PFSK-1 (cell line): ENCODE measurements at regions not wholly inside any gene's neighbourhood (a gene's known extent, or its start where the extent isn't known, plus 50 kb on each side); places are given as distances from the start of the nearest gene placed in this dataset.

Experiments
- FOXP2 ChIP-seq: optimal IDR thresholded peaks from 2 replicates; pipeline ENCODE3; 2011; ENCODE audit warnings: borderline replicate concordance, control low read depth, inconsistent platforms; ENCODE audit not compliant: insufficient read depth; ENCODE audit errors: extremely low read length, extremely low read depth
- POLR2AphosphoS5 ChIP-seq: IDR thresholded peaks from 2 replicates; pipeline ENCODE4 v1.6.1; 2012; ENCODE audit warnings: low read depth, mild to moderate bottlenecking, control low read depth, low read length, moderate library complexity
- SIN3A ChIP-seq: IDR thresholded peaks from 2 replicates; pipeline ENCODE4 v1.6.1; 2012; ENCODE audit warnings: mild to moderate bottlenecking, low read length, moderate library complexity, borderline replicate concordance; ENCODE audit not compliant: insufficient read depth
- TAF1 ChIP-seq: IDR thresholded peaks from 2 replicates; pipeline ENCODE4 v1.6.1; 2012; ENCODE audit warnings: low read length, control low read depth, borderline replicate concordance; ENCODE audit not compliant: insufficient read depth
- TF ChIP-seq, protein P1 (sequence below), 2 experiments: IDR thresholded peaks; 2 replicates each; pipeline versions ENCODE4 v1.6.1 to v1.8.0; 2011 to 2012; ENCODE audit warnings: low read depth in 2 of 2, low read length in 2 of 2, control low read depth in 1 of 2, inconsistent platforms in 1 of 2, mild to moderate bottlenecking in 1 of 2, moderate library complexity in 1 of 2; ENCODE audit not compliant: insufficient read depth in 1 of 2

DNA sequence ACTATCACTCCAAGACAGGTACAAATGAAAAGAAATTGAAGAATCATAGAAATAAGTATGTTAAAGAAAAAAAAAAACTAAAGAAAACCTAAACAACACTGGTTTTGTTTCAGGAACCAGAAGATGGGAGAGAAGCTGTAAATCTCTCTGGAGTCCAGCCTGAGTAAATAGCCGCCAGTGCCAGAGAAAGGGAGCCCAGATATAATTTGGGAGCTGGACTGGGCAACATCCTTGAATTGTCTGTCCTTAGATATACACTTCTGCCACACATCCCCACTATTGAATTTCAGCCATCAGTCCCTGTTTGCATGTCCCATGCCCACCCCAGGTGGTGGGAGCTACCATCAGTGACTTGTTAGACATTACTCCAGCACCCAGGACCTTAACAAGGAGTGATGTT lies 979.6 kb downstream of the DTWD2 start:
- TF ChIP-seq POLR2AphosphoS5 (no peak), FOXP2 (no peak), TAF1 (no peak), SIN3A (no peak)
- TF ChIP-seq, protein P1, sequence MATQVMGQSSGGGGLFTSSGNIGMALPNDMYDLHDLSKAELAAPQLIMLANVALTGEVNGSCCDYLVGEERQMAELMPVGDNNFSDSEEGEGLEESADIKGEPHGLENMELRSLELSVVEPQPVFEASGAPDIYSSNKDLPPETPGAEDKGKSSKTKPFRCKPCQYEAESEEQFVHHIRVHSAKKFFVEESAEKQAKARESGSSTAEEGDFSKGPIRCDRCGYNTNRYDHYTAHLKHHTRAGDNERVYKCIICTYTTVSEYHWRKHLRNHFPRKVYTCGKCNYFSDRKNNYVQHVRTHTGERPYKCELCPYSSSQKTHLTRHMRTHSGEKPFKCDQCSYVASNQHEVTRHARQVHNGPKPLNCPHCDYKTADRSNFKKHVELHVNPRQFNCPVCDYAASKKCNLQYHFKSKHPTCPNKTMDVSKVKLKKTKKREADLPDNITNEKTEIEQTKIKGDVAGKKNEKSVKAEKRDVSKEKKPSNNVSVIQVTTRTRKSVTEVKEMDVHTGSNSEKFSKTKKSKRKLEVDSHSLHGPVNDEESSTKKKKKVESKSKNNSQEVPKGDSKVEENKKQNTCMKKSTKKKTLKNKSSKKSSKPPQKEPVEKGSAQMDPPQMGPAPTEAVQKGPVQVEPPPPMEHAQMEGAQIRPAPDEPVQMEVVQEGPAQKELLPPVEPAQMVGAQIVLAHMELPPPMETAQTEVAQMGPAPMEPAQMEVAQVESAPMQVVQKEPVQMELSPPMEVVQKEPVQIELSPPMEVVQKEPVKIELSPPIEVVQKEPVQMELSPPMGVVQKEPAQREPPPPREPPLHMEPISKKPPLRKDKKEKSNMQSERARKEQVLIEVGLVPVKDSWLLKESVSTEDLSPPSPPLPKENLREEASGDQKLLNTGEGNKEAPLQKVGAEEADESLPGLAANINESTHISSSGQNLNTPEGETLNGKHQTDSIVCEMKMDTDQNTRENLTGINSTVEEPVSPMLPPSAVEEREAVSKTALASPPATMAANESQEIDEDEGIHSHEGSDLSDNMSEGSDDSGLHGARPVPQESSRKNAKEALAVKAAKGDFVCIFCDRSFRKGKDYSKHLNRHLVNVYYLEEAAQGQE (IDR thresholded peaks at IDR 0.05; ENCODE audit: insufficient read depth in 1 of 2, low read depth in 2 of 2, low read length in 2 of 2) = no peak

DNA sequence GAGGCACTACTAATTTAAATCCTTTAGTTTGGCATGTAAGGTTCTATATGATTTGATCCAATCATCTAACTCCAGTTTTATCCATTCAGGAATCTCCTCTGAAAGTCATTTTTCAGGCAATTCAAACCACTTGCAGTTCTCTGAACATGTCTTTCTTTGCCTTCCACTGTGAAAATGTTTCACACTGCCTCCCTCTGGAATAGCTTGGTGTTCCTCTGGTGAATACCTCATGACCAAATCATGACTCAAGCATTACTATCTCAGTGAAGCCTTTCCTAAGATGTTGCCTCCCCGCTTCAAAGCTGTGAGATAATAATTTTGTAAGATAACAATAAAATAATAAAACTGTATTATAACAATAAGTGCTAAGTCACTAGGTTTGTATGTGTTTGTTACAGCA lies 981.1 kb downstream of the DTWD2 start:
- TF ChIP-seq POLR2AphosphoS5 (no peak), TAF1 (no peak), SIN3A (no peak), FOXP2 (no peak)
- TF ChIP-seq, protein P1 (IDR thresholded peaks at IDR 0.05; ENCODE audit: insufficient read depth in 1 of 2, low read depth in 2 of 2, low read length in 2 of 2) = no peak

DNA sequence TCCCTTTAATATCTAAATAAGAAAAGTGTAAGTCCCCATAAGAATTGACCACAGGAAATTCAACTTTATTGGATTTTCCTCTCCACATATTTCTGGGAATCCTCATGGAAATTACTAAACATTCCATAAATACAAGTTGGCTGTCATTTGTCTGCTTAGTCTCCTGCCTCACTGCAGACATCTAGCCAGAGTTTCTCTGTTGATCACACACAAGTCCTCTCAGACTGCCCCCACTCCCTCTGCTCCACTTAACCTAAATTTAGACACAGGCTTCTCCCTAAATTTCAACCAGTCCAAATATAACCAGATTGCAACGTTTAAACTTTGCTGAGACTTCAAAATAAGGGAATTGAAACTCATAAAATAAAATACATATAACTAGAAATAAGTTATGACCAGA lies 982.1 kb downstream of the DTWD2 start:
- TF ChIP-seq TAF1 (no peak), FOXP2 (no peak), SIN3A (no peak), POLR2AphosphoS5 (no peak)
- TF ChIP-seq, protein P1 (IDR thresholded peaks at IDR 0.05; ENCODE audit: insufficient read depth in 1 of 2, low read depth in 2 of 2, low read length in 2 of 2) = no peak

DNA sequence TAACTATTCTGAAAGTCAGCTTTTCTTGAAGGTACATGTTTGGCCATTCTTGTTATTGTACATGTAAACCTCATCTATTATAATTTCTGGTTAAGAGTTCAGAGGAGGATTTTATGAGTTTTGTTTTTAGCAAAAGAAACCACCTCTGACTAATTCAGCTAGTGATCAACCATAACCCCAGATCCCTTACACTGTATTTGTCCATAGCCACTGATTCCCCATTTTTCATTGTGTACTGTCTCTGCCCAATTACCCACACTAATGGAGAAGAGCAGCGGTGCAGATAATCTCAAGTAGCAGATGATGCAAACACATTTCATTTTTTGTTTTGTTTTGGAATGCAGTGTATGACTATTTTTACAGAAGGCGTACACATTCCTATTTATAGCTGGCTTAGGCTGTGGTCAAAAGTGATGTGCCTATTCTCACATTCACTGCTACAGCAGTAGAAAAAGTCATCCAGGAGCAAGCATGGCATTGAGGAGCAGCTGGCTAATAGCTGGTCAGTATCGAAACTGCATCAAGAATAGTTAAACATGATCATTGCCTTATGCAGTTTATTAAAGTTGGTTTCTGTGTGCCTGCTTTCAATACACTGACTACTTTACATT lies 988.3 kb downstream of the DTWD2 start:
- TF ChIP-seq FOXP2 (no peak), POLR2AphosphoS5 (no peak), TAF1 (no peak), SIN3A (no peak)
- TF ChIP-seq, protein P1 (IDR thresholded peaks at IDR 0.05; ENCODE audit: insufficient read depth in 1 of 2, low read depth in 2 of 2, low read length in 2 of 2) = no peak

DNA sequence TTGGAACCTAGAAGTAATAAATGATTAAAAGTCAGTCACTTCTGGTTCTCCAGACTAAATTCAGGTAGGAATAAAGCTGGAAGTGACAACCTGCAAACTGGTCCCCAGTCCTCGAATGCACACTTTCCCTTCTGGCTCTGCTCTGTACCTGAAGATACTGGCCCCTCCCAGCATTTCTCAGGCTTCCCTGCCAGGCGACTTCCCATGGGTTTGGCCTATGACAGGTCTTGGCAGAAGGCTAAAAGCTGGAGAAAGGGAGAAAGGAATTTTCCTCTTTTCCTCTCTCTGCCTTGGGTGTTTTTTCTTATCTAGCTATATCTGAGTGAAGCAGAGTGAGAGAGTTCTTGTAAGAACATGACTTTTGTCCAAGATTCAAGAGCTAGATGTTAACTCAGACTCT lies 1005.7 kb downstream of the DTWD2 start:
- TF ChIP-seq SIN3A (no peak), POLR2AphosphoS5 (no peak), TAF1 (no peak), FOXP2 (no peak)
- TF ChIP-seq, protein P1 (IDR thresholded peaks at IDR 0.05; ENCODE audit: insufficient read depth in 1 of 2, low read depth in 2 of 2, low read length in 2 of 2) = no peak
